ENCODE measurements at regions not wholly inside any gene's neighbourhood (a gene's known extent, or its start where the extent isn't known, plus 50 kb on each side); places are given as distances from the start of the nearest gene placed in this dataset.
"Not testable (repeated sequence)": the region's sequence is repeated elsewhere in the genome, so short reads cannot be mapped to it uniquely, and the experiment has no call there.

GRCh38 chr3:16707260-16707659 is 102.0 kb upstream of the DAZL start:
- no peak for DNase-seq (ENCODE audit: low read depth)
- TF ChIP-seq CTCF (IDR thresholded peaks at IDR 0.05; ENCODE audit: insufficient read depth, low read depth, low read length): no peak

GRCh38 chr3:16708285-16708684 is 103.1 kb upstream of the DAZL start:
- peak; percentile 20 for DNase-seq (ENCODE audit: low read depth)
- no peak overlapping the region for H3K4me3 ChIP-seq (ENCODE audit: low read depth, low read length)
- TF ChIP-seq CTCF (IDR thresholded peaks at IDR 0.05; ENCODE audit: insufficient read depth, low read depth, low read length): no peak

More at GRCh38 chr3:16707260-16707659, 102.0 kb upstream of the DAZL start:
- no peak overlapping the region for H3K4me3 ChIP-seq (ENCODE audit: low read depth, low read length)

- DNase-seq (ENCODE audit: low read depth); H3K4me3 ChIP-seq (ENCODE audit: low read depth, low read length): not testable (repeated sequence)
These were observed 106.5 kb upstream of the DAZL start for GRCh38 chr3:16711691-16712090.

GRCh38 chr3:16715281-16715680 is 110.1 kb upstream of the DAZL start:
- no peak for TF ChIP-seq CTCF (IDR thresholded peaks at IDR 0.05; ENCODE audit: insufficient read depth, low read depth, low read length)
- DNase-seq (ENCODE audit: low read depth): no peak
- H3K4me3 ChIP-seq (ENCODE audit: low read depth, low read length): no peak overlapping the region

GRCh38 chr3:16719426-16719825 is 114.2 kb upstream of the DAZL start:
- DNase-seq (ENCODE audit: low read depth): no peak
- no peak for TF ChIP-seq CTCF (IDR thresholded peaks at IDR 0.05; ENCODE audit: insufficient read depth, low read depth, low read length)
- no peak overlapping the region for H3K4me3 ChIP-seq (ENCODE audit: low read depth, low read length)

- TF ChIP-seq CTCF (IDR thresholded peaks at IDR 0.05; ENCODE audit: insufficient read depth, low read depth, low read length): no peak
- no peak for DNase-seq (ENCODE audit: low read depth)
- no peak overlapping the region for H3K4me3 ChIP-seq (ENCODE audit: low read depth, low read length)
These were observed 115.2 kb upstream of the DAZL start for GRCh38 chr3:16720367-16720940.

GRCh38 chr3:16721494-16721893 is 116.3 kb upstream of the DAZL start:
- DNase-seq (ENCODE audit: low read depth): no peak
- H3K4me3 ChIP-seq (ENCODE audit: low read depth, low read length): no peak overlapping the region
- TF ChIP-seq CTCF (IDR thresholded peaks at IDR 0.05; ENCODE audit: insufficient read depth, low read depth, low read length): no peak
